Thoracic aorta (tissue), 2 donors: ENCODE measurements at regions not wholly inside any gene's neighbourhood (a gene's known extent, or its start where the extent isn't known, plus 50 kb on each side); places are given as distances from the start of the nearest gene placed in this dataset.

Experiments
- ATAC-seq: fragments of 150-250 bp; one replicate; pipeline ENCODE4 v1.8.0; 2017; ENCODE audit warnings: low read depth; ENCODE audit not compliant: insufficient number of reproducible peaks, low FRiP score
- DNase-seq: peaks from one replicate; pipeline ENCODE4 v3.0.0-alpha.2; 2020; ENCODE audit warnings: low spot score
- H3K27ac ChIP-seq, 2 donors: fragments of 200-600 bp; sonication (generic); 1 replicate in 1 of 2; 2 replicates in 1 of 2; pipeline ENCODE4 v1.5.1; 2016; ENCODE audit warnings: mild to moderate bottlenecking in 2 of 2, moderate library complexity in 2 of 2
- H3K27me3 ChIP-seq: fragments of 200-600 bp; sonication (generic); replicated peaks from 2 replicates; pipeline ENCODE4 v1.6.0; 2016; ENCODE audit warnings: mild to moderate bottlenecking; ENCODE audit not compliant: insufficient read depth
- H3K36me3 ChIP-seq: fragments of 200-600 bp; sonication (generic); one replicate; pipeline ENCODE4 v1.5.1; 2016
- H3K4me1 ChIP-seq, 2 donors: fragments of 200-600 bp; sonication (generic); 1 replicate in 1 of 2; 2 replicates in 1 of 2; pipeline versions ENCODE4 v1.5.1 to v1.6.0; 2016; ENCODE audit warnings: low read depth in 2 of 2, mild to moderate bottlenecking in 1 of 2; ENCODE audit not compliant: control insufficient read depth in 1 of 2
- H3K4me3 ChIP-seq: fragments of 200-600 bp; sonication (generic); 2 replicates; pipeline ENCODE4 v1.5.1; 2016; ENCODE audit warnings: mild to moderate bottlenecking
- H3K9me3 ChIP-seq: fragments of 200-600 bp; sonication (generic); 2 replicates; pipeline ENCODE4 v1.5.1; 2016
- TF ChIP-seq, protein P1 (sequence below): fragments of 200-600 bp; sonication (generic); IDR thresholded peaks from one replicate; pipeline ENCODE4 v1.5.1; 2019; ENCODE audit warnings: antibody characterized with exemption

DNA sequence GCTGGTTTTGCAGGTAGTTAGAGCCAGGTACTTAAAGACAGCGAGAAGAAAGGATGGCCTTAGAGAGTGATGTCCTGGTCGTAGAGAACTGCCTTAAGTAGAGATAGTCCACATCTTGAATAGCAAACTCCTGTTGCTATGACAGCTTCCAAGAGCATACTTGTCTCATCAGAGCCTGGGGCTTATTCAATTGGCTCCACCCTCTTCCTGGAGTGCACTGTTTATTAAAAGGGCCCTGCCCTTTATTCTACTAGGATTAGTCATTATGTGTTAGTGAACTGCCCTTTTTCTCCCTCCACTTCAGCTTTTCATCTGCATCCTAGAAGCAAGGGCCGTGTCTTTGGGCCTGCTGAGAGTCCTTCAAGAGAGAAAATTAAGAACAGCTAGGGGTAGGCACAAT, 94.5 kb upstream of the EOLA2 start:
- Histone ChIP-seq H3K4me1 (peaks cover 0 to 4% of the 10 kb centered on the region in 2 donors), H3K27ac (no peak overlapping the region), H3K4me3 (no peak overlapping the region), H3K27me3 (no peaks in the 10 kb centered on the region), H3K9me3 (no peaks in the 10 kb centered on the region), H3K36me3 (no peaks in the 10 kb centered on the region)
- TF ChIP-seq, protein P1, sequence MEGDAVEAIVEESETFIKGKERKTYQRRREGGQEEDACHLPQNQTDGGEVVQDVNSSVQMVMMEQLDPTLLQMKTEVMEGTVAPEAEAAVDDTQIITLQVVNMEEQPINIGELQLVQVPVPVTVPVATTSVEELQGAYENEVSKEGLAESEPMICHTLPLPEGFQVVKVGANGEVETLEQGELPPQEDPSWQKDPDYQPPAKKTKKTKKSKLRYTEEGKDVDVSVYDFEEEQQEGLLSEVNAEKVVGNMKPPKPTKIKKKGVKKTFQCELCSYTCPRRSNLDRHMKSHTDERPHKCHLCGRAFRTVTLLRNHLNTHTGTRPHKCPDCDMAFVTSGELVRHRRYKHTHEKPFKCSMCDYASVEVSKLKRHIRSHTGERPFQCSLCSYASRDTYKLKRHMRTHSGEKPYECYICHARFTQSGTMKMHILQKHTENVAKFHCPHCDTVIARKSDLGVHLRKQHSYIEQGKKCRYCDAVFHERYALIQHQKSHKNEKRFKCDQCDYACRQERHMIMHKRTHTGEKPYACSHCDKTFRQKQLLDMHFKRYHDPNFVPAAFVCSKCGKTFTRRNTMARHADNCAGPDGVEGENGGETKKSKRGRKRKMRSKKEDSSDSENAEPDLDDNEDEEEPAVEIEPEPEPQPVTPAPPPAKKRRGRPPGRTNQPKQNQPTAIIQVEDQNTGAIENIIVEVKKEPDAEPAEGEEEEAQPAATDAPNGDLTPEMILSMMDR, result no peak
- no peak for DNase-seq
- ATAC-seq, result no peak

DNA sequence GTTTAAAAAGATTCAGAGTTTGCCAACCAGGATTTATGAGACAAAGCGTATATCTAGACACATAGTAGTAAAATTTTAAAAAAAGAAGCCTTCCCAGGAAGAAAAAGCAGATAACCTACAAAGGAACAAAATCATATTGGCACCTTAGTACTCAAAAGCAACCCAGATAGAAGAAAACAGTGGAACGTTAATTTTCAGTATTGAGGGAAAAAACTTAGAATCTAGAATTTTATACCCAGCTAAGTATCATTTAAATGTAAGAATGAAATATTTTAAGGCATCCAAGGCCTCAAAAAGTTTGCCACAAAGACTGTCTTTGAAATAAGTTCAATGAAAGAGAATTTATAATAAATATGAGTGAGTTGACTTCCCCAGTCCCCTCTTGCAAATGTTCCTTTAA, 96.5 kb upstream of the EOLA2 start:
- ATAC-seq, result no peak
- no peaks in the 10 kb centered on the region for H3K36me3 ChIP-seq
- no peaks in the 10 kb centered on the region for H3K27me3 ChIP-seq
- DNase-seq, result no peak
- TF ChIP-seq, protein P1, result no peak
- H3K27ac ChIP-seq, result no peak overlapping the region
- H3K4me1 ChIP-seq, result peaks cover 0 to 4% of the 10 kb centered on the region in 2 donors
- no peaks in the 10 kb centered on the region for H3K9me3 ChIP-seq
- H3K4me3 ChIP-seq, result no peak overlapping the region

GRCh38 chrX:150035531-150035930, 97.2 kb upstream of the EOLA2 start:
- Histone ChIP-seq H3K4me1 (peaks cover 0 to 4% of the 10 kb centered on the region in 2 donors), H3K27me3 (no peaks in the 10 kb centered on the region), H3K27ac (no peak overlapping the region), H3K4me3 (no peak overlapping the region), H3K9me3 (no peaks in the 10 kb centered on the region), H3K36me3 (no peaks in the 10 kb centered on the region)
- TF ChIP-seq, protein P1, result no peak
- ATAC-seq (no peak), DNase-seq (no peak)

GRCh38 chrX:150036181-150036580, 97.9 kb upstream of the EOLA2 start:
- DNase-seq (peak; percentile 2), ATAC-seq (no peak)
- Histone ChIP-seq H3K9me3 (no peaks in the 10 kb centered on the region), H3K4me3 (no peak overlapping the region), H3K27me3 (no peaks in the 10 kb centered on the region), H3K27ac (no peak overlapping the region), H3K4me1 (peaks cover 0 to 4% of the 10 kb centered on the region in 2 donors), H3K36me3 (no peaks in the 10 kb centered on the region)
- TF ChIP-seq, protein P1, result no peak

DNA sequence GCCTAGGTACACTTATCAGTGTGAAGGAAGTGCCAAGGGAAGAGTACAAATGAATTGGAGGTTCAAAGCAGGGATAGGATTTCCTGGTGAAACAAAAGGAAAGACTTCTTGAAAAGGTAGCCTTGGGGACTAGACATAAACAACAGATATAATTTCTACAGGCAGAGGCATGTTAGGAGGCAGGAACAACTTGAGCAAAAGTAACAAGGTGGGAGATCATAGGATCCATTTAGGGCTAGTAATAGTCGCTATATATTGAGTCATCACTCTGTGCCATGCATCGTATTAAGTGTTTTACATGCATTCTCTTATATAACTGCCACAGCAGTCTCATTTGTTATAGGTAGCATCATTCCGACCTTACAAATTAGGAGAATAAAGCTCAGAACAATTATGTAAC, 98.3 kb upstream of the EOLA2 start:
- no peak for ATAC-seq
- no peak overlapping the region for H3K4me3 ChIP-seq
- TF ChIP-seq, protein P1, result no peak
- no peaks in the 10 kb centered on the region for H3K36me3 ChIP-seq
- no peak overlapping the region for H3K27ac ChIP-seq
- peaks cover 0 to 4% of the 10 kb centered on the region in 2 donors for H3K4me1 ChIP-seq
- no peaks in the 10 kb centered on the region for H3K9me3 ChIP-seq
- no peaks in the 10 kb centered on the region for H3K27me3 ChIP-seq
- DNase-seq, result no peak
